ENCODE measurements at regions not wholly inside any gene's neighbourhood (a gene's known extent, or its start where the extent isn't known, plus 50 kb on each side); places are given as distances from the start of the nearest gene placed in this dataset.

- Histone ChIP-seq H3K4me3 (no peak overlapping the region), H4K20me1 (ENCODE audit: insufficient read depth) (no peaks in the 10 kb centered on the region), H3K4me2 (ENCODE audit: unreplicated experiment) (no peak overlapping the region), H3K9me3 (ENCODE audit: low read depth) (no peaks in the 10 kb centered on the region), H3K9me2 (ENCODE audit: insufficient read depth) (no peaks in the 10 kb centered on the region), H3K9ac (no peak overlapping the region), H3K36me3 (ENCODE audit: low read depth) (no peaks in the 10 kb centered on the region), H3K79me2 (ENCODE audit: insufficient read depth) (no peaks in the 10 kb centered on the region), H3K27ac (no peak overlapping the region), H3F3A (ENCODE audit: insufficient read depth) (no peaks in the 10 kb centered on the region), H3K4me1 (ENCODE audit: insufficient read depth) (no peaks in the 10 kb centered on the region), H3K27me3 (replicated peaks; ENCODE audit: insufficient read depth) (no peaks in the 10 kb centered on the region), H2AFZ (no peak overlapping the region)
- TF ChIP-seq EZH2phosphoT487 (IDR thresholded peaks at IDR 0.05; ENCODE audit: insufficient read depth, low read depth), result no peak
- TF ChIP-seq EZH2 (IDR thresholded peaks at IDR 0.05; ENCODE audit: insufficient read depth, poor library complexity, severe bottlenecking), result no peak
- no peak for DNase-seq
- in situ Hi-C loops (cut with MboI), result no loop called here
- 13 to 19% methylated on average over 4 of the region's 4 CpGs for WGBS, 2 experiments (ENCODE audit: low coverage in 1 of 2, low lambda C conversion rate in 2 of 2, missing lambda C conversion rate in 2 of 2)
Observed at GRCh38 chr13:40863723-40864122, 74.3 kb downstream of the SLC25A15 start.

DNA sequence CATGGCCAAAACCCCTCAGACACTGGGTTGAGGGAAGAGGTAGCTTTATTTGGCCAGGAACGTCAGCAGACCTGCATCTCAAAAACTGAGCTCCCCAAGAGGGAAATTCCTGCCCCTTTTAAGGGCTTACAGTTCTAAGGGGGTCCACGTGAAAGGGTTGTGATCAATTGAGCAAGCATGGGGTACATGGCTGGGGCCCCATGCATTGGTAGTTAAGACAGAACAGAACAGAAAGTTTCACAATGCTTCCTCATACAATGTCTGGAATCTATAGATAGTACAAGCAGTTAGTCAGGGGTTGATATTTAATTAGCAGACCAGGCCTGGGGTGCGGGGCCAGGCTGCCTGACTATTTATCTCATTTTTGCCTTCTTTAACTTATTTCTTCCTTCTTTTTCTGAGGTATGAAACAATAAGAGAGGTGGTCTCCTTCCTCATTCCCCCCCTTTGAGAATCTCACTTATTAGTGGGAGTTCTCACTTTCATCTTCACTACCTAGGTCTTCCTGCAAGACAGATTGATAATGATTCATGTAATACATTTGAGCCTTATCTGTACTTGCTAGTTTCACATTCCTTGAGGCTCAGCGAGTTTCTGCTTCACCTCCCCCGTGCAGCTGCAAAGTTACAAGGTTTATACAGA is 84.8 kb downstream of the SLC25A15 start:
- no peak for DNase-seq
- no peaks in the 10 kb centered on the region for H3F3A ChIP-seq (ENCODE audit: insufficient read depth)
- no peaks in the 10 kb centered on the region; the same call in 1 of the 2 replicates for H3K36me3 ChIP-seq (ENCODE audit: low read depth)
- H3K9me3 ChIP-seq (ENCODE audit: low read depth), result no peaks in the 10 kb centered on the region
- H3K79me2 ChIP-seq (ENCODE audit: insufficient read depth), result no peaks in the 10 kb centered on the region
- no peaks in the 10 kb centered on the region for H4K20me1 ChIP-seq (ENCODE audit: insufficient read depth)
- H3K9ac ChIP-seq, result no peak overlapping the region
- no peak overlapping the region for H3K4me3 ChIP-seq
- H3K9me2 ChIP-seq (ENCODE audit: insufficient read depth), result no peaks in the 10 kb centered on the region
- no peak overlapping the region for H3K4me2 ChIP-seq (ENCODE audit: unreplicated experiment)
- in situ Hi-C loops (cut with MboI), result no loop called here
- H3K27ac ChIP-seq, result no peak overlapping the region
- WGBS, 2 experiments (ENCODE audit: low coverage in 1 of 2, low lambda C conversion rate in 2 of 2, missing lambda C conversion rate in 2 of 2), result 84 to 88% methylated on average over 5 of the region's 5 CpGs
- no peaks in the 10 kb centered on the region for H3K27me3 ChIP-seq (replicated peaks; ENCODE audit: insufficient read depth)
- no peak for TF ChIP-seq EZH2phosphoT487 (IDR thresholded peaks at IDR 0.05; ENCODE audit: insufficient read depth, low read depth)
- TF ChIP-seq EZH2 (IDR thresholded peaks at IDR 0.05; ENCODE audit: insufficient read depth, poor library complexity, severe bottlenecking), result no peak
- no peaks in the 10 kb centered on the region for H3K4me1 ChIP-seq (ENCODE audit: insufficient read depth)
- no peak overlapping the region for H2AFZ ChIP-seq

DNA sequence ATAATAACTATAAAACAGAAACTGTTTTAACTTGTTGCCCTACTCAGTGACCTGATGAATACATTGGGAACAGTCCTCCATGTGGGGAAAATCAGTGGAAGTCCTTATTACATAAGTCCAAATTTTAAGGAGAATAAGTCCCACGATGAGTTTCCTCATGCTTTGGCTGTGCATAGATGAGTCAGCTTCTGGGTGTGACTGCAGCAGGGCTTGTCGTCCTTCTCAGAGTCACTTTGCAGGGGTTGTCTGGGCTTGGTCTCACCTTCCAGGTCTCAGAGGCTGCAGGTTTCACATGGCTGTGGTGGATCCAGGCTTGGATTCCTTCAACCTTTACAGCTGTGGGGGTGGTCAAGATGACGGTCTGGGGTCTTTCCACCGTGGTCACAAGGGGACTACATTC is 85.6 kb downstream of the SLC25A15 start:
- Histone ChIP-seq H2AFZ (no peak overlapping the region), H3K27ac (no peak overlapping the region), H3K4me1 (ENCODE audit: insufficient read depth) (no peaks in the 10 kb centered on the region), H3K4me2 (ENCODE audit: unreplicated experiment) (no peak overlapping the region), H3K9ac (no peak overlapping the region), H3K4me3 (no peak overlapping the region), H4K20me1 (ENCODE audit: insufficient read depth) (no peaks in the 10 kb centered on the region), H3K36me3 (ENCODE audit: low read depth) (no peaks in the 10 kb centered on the region; the same call in 1 of the 2 replicates), H3K79me2 (ENCODE audit: insufficient read depth) (no peaks in the 10 kb centered on the region), H3F3A (ENCODE audit: insufficient read depth) (no peaks in the 10 kb centered on the region), H3K9me2 (ENCODE audit: insufficient read depth) (no peaks in the 10 kb centered on the region), H3K9me3 (ENCODE audit: low read depth) (no peaks in the 10 kb centered on the region), H3K27me3 (replicated peaks; ENCODE audit: insufficient read depth) (no peaks in the 10 kb centered on the region)
- 93 to 97% methylated on average over 4 of the region's 4 CpGs for WGBS, 2 experiments (ENCODE audit: low coverage in 1 of 2, low lambda C conversion rate in 2 of 2, missing lambda C conversion rate in 2 of 2)
- TF ChIP-seq EZH2 (IDR thresholded peaks at IDR 0.05; ENCODE audit: insufficient read depth, poor library complexity, severe bottlenecking), result no peak
- TF ChIP-seq EZH2phosphoT487 (IDR thresholded peaks at IDR 0.05; ENCODE audit: insufficient read depth, low read depth), result no peak
- in situ Hi-C loops (cut with MboI), result no loop called here
- peak; percentile 4 for DNase-seq

DNA sequence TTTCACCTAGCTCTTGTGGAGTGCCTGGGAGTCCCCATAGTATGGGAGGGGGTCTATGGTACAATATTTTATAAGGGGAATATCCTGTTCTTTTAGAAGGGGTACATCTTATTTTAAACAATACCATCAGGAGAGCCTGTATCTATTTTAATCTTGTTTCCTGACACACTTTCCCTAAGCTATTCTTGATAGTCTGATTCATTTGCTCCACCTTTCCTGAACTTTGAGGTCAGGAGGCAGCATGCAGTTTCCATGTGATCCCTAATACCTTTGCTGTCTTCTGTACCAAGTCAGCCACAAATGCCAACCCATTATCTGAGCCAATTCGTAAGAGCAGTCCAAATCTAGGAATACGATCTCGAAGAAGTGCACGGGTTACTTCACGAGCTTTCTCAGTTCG is 86.2 kb downstream of the SLC25A15 start:
- Histone ChIP-seq H3K4me1 (ENCODE audit: insufficient read depth) (no peaks in the 10 kb centered on the region), H3F3A (ENCODE audit: insufficient read depth) (no peaks in the 10 kb centered on the region), H3K9ac (no peak overlapping the region), H3K9me3 (ENCODE audit: low read depth) (no peaks in the 10 kb centered on the region), H3K27ac (no peak overlapping the region), H3K9me2 (ENCODE audit: insufficient read depth) (no peaks in the 10 kb centered on the region), H3K27me3 (replicated peaks; ENCODE audit: insufficient read depth) (no peaks in the 10 kb centered on the region), H3K4me3 (no peak overlapping the region), H2AFZ (no peak overlapping the region), H3K4me2 (ENCODE audit: unreplicated experiment) (no peak overlapping the region), H3K79me2 (ENCODE audit: insufficient read depth) (no peaks in the 10 kb centered on the region), H3K36me3 (ENCODE audit: low read depth) (no peaks in the 10 kb centered on the region; the same call in 1 of the 2 replicates), H4K20me1 (ENCODE audit: insufficient read depth) (no peaks in the 10 kb centered on the region)
- 96 to 98% methylated on average over 6 of the region's 6 CpGs for WGBS, 2 experiments (ENCODE audit: low coverage in 1 of 2, low lambda C conversion rate in 2 of 2, missing lambda C conversion rate in 2 of 2)
- DNase-seq, result no peak
- TF ChIP-seq EZH2 (IDR thresholded peaks at IDR 0.05; ENCODE audit: insufficient read depth, poor library complexity, severe bottlenecking) (no peak), EZH2phosphoT487 (IDR thresholded peaks at IDR 0.05; ENCODE audit: insufficient read depth, low read depth) (no peak)
- in situ Hi-C loops (cut with MboI), result no loop called here

Data from GM23248 (cell line).